Spleen (tissue), 7 donors: ENCODE measurements at regions not wholly inside any gene's neighbourhood (a gene's known extent, or its start where the extent isn't known, plus 50 kb on each side); places are given as distances from the start of the nearest gene placed in this dataset.

Source experiments
- CTCF ChIP-seq, 11 experiments: fragments of 200-600 bp in 7 of 11; fragments of 450-650 bp in 4 of 11; sonication (generic) in 4 of 11; IDR thresholded peaks in 8 of 11; conservative IDR thresholded peaks in 3 of 11; 1 replicate in 7 of 11; 2 replicates in 4 of 11; pipeline versions ENCODE4 v1.4.0 to v1.8.0; 2016 to 2021; ENCODE audit warnings: antibody characterized with exemption in 11 of 11, inconsistent platforms in 4 of 11, mild to moderate bottlenecking in 1 of 11
- POLR2AphosphoS5 ChIP-seq, 3 donors: sonication (generic); formaldehyde crosslinking; IDR thresholded peaks; one replicate each; pipeline ENCODE4 v1.5.1; 2017; ENCODE audit warnings: antibody characterized with exemption in 3 of 3
- donor health status: DM: no; HTN: no; CAD: no; lungs with moderate emphysema.
- donor health status: DM: no; HTN: no; CAD: no.
- donor health status: DM: no; HTN: no; CAD: no.

DNA sequence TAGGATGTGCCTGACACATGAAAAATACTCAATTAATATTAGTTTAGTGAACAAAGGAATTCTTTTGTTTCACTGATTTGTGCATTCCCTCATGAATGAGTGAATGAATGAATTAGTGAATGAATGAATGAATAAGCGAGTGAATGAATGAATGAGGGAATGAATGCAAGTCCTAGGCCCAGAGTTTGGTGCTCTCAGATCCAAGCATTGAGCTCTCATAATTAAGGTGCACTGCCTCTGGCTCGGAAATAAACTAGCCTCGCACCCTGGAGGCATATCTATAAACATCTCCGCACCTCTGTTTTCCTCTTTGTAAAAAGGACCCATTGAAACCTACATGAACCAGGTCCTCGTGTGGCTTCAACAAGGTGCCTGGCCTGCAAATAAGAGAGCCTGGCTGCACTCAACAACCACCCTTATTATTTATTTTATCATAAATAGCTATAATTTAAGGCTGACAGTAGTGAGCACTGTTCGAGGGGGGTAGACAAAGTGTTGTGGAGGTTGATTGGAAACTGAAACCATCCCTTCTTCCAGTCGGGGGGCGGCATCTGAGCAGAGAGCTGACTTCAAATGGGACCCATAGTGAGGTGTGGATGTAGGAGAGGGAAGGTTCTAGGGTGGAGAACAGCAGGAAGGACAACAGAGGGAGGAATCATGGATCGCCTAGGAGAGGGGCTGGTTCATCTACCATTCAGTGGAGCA is 316.8 kb downstream of the BCL11B start:
- TF ChIP-seq POLR2AphosphoS5 (IDR thresholded peaks at IDR 0.05) (no peak), CTCF (IDR thresholded peaks at IDR 0.05 in 8 of 11, conservative IDR thresholded peaks at IDR 0.05 in 3 of 11) (no peak)
